ENCODE measurements at regions not wholly inside any gene's neighbourhood (a gene's known extent, or its start where the extent isn't known, plus 50 kb on each side); places are given as distances from the start of the nearest gene placed in this dataset.

DNA sequence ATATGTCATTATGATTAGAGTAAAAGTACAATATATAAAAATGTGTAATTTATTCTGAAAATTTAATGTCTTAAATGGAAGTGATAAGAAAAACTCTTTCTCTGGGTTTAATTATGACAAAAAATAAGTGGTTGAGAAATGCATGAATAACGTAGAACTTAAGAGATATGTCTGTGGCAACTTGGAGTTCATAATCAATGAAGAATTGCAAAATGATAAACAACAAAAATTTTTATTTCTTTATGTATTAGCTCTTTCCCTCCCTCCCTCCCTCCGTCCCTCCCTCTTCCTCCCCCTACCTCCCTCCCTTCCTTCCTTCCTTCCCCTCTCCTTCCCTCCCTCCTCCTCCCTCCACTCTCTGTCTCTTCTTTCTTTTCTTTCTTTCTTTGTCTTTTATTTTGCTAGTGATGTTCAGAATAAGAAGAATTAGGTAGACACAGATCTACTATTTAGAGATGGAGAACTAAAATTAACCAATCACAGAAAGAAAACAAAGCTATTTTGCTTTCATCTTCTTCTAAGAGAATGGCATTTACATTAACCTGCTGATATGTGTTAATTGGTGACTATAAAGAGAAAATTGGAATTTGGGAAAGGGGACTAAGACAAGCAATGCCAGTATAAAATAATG, 96.3 kb upstream of the PDC start:
- H3K4me3 ChIP-seq, result no peak overlapping the region
- no peaks in the 10 kb centered on the region for H3K4me1 ChIP-seq
- H3K27ac ChIP-seq, result no peak overlapping the region
- TF ChIP-seq, protein P1, sequence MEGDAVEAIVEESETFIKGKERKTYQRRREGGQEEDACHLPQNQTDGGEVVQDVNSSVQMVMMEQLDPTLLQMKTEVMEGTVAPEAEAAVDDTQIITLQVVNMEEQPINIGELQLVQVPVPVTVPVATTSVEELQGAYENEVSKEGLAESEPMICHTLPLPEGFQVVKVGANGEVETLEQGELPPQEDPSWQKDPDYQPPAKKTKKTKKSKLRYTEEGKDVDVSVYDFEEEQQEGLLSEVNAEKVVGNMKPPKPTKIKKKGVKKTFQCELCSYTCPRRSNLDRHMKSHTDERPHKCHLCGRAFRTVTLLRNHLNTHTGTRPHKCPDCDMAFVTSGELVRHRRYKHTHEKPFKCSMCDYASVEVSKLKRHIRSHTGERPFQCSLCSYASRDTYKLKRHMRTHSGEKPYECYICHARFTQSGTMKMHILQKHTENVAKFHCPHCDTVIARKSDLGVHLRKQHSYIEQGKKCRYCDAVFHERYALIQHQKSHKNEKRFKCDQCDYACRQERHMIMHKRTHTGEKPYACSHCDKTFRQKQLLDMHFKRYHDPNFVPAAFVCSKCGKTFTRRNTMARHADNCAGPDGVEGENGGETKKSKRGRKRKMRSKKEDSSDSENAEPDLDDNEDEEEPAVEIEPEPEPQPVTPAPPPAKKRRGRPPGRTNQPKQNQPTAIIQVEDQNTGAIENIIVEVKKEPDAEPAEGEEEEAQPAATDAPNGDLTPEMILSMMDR (IDR thresholded peaks at IDR 0.05), result no peak
- no peak for TF ChIP-seq POLR2A (IDR thresholded peaks at IDR 0.05)
- no peaks in the 10 kb centered on the region for H3K27me3 ChIP-seq
- no peaks in the 10 kb centered on the region for H3K9me3 ChIP-seq
- no peak for DNase-seq
- H3K36me3 ChIP-seq, result no peaks in the 10 kb centered on the region

DNA sequence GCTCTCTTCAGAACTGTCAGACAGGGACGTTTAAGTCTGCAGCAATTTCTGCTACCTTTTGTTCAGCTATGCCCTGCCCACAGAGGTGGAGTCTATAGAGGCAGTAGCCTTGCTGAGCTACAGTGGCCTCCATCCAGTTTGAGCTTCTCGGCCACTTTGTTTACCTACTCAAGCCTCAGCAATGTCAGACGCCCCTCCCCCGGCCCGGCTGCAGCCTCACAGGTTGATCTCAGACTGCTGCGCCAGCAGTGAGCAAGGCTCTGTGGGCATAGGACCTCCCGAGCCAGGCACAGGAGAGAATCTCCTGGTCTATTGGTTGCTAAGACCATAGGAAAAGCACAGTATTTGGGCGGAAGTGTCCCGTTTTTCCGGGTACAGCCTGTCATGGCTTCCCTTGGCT, 89.9 kb upstream of the PDC start:
- no peak for TF ChIP-seq POLR2A (IDR thresholded peaks at IDR 0.05)
- TF ChIP-seq, protein P1 (IDR thresholded peaks at IDR 0.05), result no peak
- H3K27me3 ChIP-seq, result no peaks in the 10 kb centered on the region
- no peaks in the 10 kb centered on the region for H3K9me3 ChIP-seq
- no peaks in the 10 kb centered on the region for H3K36me3 ChIP-seq
- no peak for DNase-seq
- no peak overlapping the region for H3K4me3 ChIP-seq
- H3K4me1 ChIP-seq, result no peaks in the 10 kb centered on the region
- H3K27ac ChIP-seq, result no peak overlapping the region

DNA sequence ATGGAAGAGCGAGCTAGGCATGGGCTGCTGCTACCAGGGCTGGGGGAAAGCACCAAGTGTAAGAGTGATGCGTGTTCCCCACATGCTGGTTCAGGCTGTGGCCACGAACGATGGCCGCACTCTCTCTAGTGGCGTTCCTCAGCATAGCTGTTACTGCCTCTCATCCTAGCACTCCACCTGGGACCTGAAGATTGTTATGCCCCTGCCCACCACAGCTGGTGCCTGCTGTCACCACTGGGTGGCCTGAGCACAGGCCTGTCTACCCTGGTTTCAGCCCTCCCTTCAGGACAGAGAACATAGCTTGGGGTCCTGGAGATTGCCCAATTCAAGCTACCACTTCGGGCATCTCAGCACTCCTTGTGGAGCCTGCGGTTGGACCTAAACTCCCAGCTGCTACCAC, 80.1 kb upstream of the PDC start:
- Histone ChIP-seq H3K9me3 (no peaks in the 10 kb centered on the region), H3K4me1 (no peaks in the 10 kb centered on the region), H3K36me3 (no peaks in the 10 kb centered on the region), H3K4me3 (no peak overlapping the region), H3K27ac (no peak overlapping the region), H3K27me3 (no peaks in the 10 kb centered on the region)
- no peak for DNase-seq
- TF ChIP-seq, protein P1 (IDR thresholded peaks at IDR 0.05), result no peak
- no peak for TF ChIP-seq POLR2A (IDR thresholded peaks at IDR 0.05)

DNA sequence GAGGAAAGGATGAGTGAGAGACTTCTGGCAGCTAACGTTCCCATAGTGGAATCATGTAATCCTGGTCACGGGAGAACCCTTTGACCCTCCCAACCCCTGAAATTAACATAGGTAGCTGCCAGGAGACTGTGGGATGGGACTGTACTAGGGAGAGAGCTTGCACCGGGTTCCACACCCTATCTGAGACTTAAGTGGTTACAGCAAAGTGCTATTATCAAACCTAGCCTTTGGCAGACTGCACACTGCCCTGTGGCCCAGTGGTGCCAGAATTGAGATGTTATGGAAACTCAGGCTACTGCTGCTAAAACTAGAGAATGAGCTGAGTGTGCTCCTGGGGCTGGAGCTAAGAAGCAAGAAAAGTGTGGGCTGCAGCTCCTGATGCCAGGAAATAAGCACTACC, 79.6 kb upstream of the PDC start:
- Histone ChIP-seq H3K27me3 (no peaks in the 10 kb centered on the region), H3K4me1 (no peaks in the 10 kb centered on the region), H3K36me3 (no peaks in the 10 kb centered on the region), H3K4me3 (no peak overlapping the region), H3K27ac (no peak overlapping the region), H3K9me3 (no peaks in the 10 kb centered on the region)
- TF ChIP-seq POLR2A (IDR thresholded peaks at IDR 0.05), result no peak
- TF ChIP-seq, protein P1 (IDR thresholded peaks at IDR 0.05), result no peak
- no peak for DNase-seq

DNA sequence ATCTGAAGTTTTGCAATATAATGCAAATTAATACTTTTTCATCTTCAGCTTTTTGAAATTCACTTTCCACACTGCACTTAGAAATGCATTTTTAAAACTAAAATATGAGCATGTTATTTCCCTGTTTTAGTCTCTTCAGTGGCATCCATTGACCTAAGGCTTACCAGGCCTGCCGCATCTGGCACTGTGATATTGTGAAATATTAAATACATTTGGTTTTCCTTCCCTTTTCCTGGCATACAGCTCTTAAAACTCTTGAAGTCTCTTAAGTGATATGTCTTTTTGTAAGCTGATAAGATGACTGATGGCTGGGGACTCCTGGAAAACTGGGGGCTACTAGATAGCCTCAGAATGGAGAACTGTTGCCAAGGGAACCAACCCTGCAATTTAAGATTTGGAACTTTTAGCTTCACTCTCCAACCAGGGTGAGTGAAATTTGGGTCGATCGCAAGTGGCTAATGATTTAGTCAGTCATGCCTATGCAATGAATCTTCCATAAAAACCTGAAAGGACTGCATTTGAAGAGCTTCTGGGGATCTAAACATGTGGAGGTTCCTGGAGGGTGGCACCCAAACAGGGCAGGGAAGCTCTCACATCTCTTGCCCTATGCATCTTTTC, 75.5 kb upstream of the PDC start:
- no peaks in the 10 kb centered on the region for H3K4me1 ChIP-seq
- H3K27me3 ChIP-seq, result no peaks in the 10 kb centered on the region
- no peaks in the 10 kb centered on the region for H3K9me3 ChIP-seq
- no peak for DNase-seq
- no peaks in the 10 kb centered on the region for H3K36me3 ChIP-seq
- H3K4me3 ChIP-seq, result no peak overlapping the region
- no peak overlapping the region for H3K27ac ChIP-seq
- TF ChIP-seq, protein P1 (IDR thresholded peaks at IDR 0.05), result no peak
- no peak for TF ChIP-seq POLR2A (IDR thresholded peaks at IDR 0.05)
